GM12874 (cell line): ENCODE measurements at regions not wholly inside any gene's neighbourhood (a gene's known extent, or its start where the extent isn't known, plus 50 kb on each side); places are given as distances from the start of the nearest gene placed in this dataset.

Experiments
- CTCF ChIP-seq: IDR thresholded peaks from 2 replicates; pipeline ENCODE4 v1.5.1; 2011; ENCODE audit warnings: low read depth, mild to moderate bottlenecking, control low read depth, low read length, moderate library complexity; ENCODE audit not compliant: insufficient read depth

- TF ChIP-seq CTCF, result no peak
Measured at GRCh38 chr18:76307293-76307690, 187.8 kb downstream of the ZNF516 start.

GRCh38 chr18:76306685-76307292 is 188.3 kb downstream of the ZNF516 start:
- peak; percentile 25; the same call in 1 of the 2 replicates for TF ChIP-seq CTCF

GRCh38 chr18:76285866-76286265 is 209.2 kb downstream of the ZNF516 start:
- TF ChIP-seq CTCF, result no peak

GRCh38 chr18:76281565-76281964 is 213.5 kb downstream of the ZNF516 start:
- no peak for TF ChIP-seq CTCF

- no peak for TF ChIP-seq CTCF
Measured at GRCh38 chr18:76277801-76278200, 217.2 kb downstream of the ZNF516 start.

GRCh38 chr18:76275727-76276313 is 219.2 kb downstream of the ZNF516 start:
- no peak for TF ChIP-seq CTCF

- TF ChIP-seq CTCF, result peak; percentile 28; the same call in 1 of the 2 replicates
Measured at GRCh38 chr18:76274468-76275289, 220.4 kb downstream of the ZNF516 start.
